Panc1 (cell line): ENCODE measurements at regions not wholly inside any gene's neighbourhood (a gene's known extent, or its start where the extent isn't known, plus 50 kb on each side); places are given as distances from the start of the nearest gene placed in this dataset.

Experiments
- CTCF ChIP-seq: fragments of 450-650 bp; IDR thresholded peaks from 2 replicates; pipeline ENCODE4 v1.5.1; 2017; ENCODE audit warnings: mild to moderate bottlenecking
- REST ChIP-seq, 2 experiments: IDR thresholded peaks; 2 replicates each; pipeline ENCODE4 v1.6.1; 2011 to 2012; ENCODE audit warnings: low read depth in 2 of 2, control low read depth in 1 of 2, low read length in 1 of 2, mild to moderate bottlenecking in 1 of 2, moderate library complexity in 1 of 2; ENCODE audit not compliant: insufficient read depth in 1 of 2
- SIN3A ChIP-seq: IDR thresholded peaks from 2 replicates; pipeline ENCODE4 v1.6.1; 2012; ENCODE audit warnings: low read depth, mild to moderate bottlenecking, low read length, moderate library complexity, borderline replicate concordance; ENCODE audit not compliant: insufficient read depth

- TF ChIP-seq CTCF = no peak
- no peak for TF ChIP-seq REST (IDR thresholded peaks at IDR 0.05; ENCODE audit: insufficient read depth in 1 of 2, low read depth in 2 of 2, low read length in 1 of 2)
- TF ChIP-seq SIN3A = no peak
Observed at GRCh38 chr1:14255711-14256110, 342.8 kb upstream of the KAZN start.
